Transverse colon (tissue), 4 donors: ENCODE measurements at regions not wholly inside any gene's neighbourhood (a gene's known extent, or its start where the extent isn't known, plus 50 kb on each side); places are given as distances from the start of the nearest gene placed in this dataset.

Experiments
- DNase-seq: peaks from one replicate; pipeline ENCODE4 v3.0.0-alpha.2; 2019
- H3K27ac ChIP-seq, 4 donors: fragments of 200-600 bp; sonication (generic); 2 replicates each; pipeline ENCODE4 v1.5.1; 2016 to 2018; ENCODE audit warnings: inconsistent platforms in 4 of 4
- H3K27me3 ChIP-seq: fragments of 200-600 bp; sonication (generic); 2 replicates; pipeline ENCODE4 v1.5.1; 2017; ENCODE audit warnings: inconsistent platforms
- H3K36me3 ChIP-seq, 4 donors: fragments of 200-600 bp; sonication (generic); 2 replicates each; pipeline ENCODE4 v1.5.1; 2017 to 2019; ENCODE audit warnings: inconsistent platforms in 4 of 4
- H3K4me1 ChIP-seq, 4 donors: fragments of 200-600 bp; sonication (generic); 2 replicates each; pipeline ENCODE4 v1.5.1; 2017 to 2020; ENCODE audit warnings: inconsistent platforms in 4 of 4
- H3K4me3 ChIP-seq, 4 donors: fragments of 200-600 bp; sonication (generic); 1 replicate in 1 of 4; 2 replicates in 3 of 4; pipeline versions ENCODE4 v1.5.1 to v1.6.1; 2017 to 2019; ENCODE audit warnings: inconsistent platforms in 4 of 4
- H3K9me3 ChIP-seq, 2 donors: fragments of 200-600 bp; sonication (generic); 2 replicates each; pipeline ENCODE4 v1.5.1; 2017 to 2019; ENCODE audit warnings: inconsistent platforms in 2 of 2
- EP300 ChIP-seq: sonication (generic); formaldehyde crosslinking; IDR thresholded peaks from one replicate; pipeline ENCODE4 v1.6.1; 2017; ENCODE audit warnings: antibody characterized with exemption, low read depth
- POLR2A ChIP-seq: fragments of 450-650 bp; IDR thresholded peaks from one replicate; pipeline ENCODE4 v1.6.1; 2016; ENCODE audit warnings: antibody characterized with exemption, mild to moderate bottlenecking, moderate library complexity
- POLR2AphosphoS5 ChIP-seq, 3 donors: sonication (generic); formaldehyde crosslinking; IDR thresholded peaks; one replicate each; pipeline ENCODE4 v1.6.1; 2016; ENCODE audit warnings: antibody characterized with exemption in 3 of 3
- whole genome bisulfite sequencing, 2 donors: methylation state at CpG; one replicate each; pipeline ENCODE4 v1.1.5; 2018; ENCODE audit warnings: low coverage in 1 of 2; 5-methylcytosine and 5-hydroxymethylcytosine counted together
- in situ Hi-C, 4 donors: fragments of 200-750 bp; cut with MboI; loops; one replicate each; pipeline versions ENCODE4 v1.15.0 to v1.15.1; 2017; ENCODE audit warnings: low sequenced_read_pairs in 3 of 4, low pct_ligation_motif_present in 1 of 4, low pct_unique_long_range_greater_than_20kb in 1 of 4
- intact Hi-C: fragments of 100-400 bp; cut with DNase I; formaldehyde crosslinking; loops from one replicate; pipeline ENCODE4 v1.15.1; 2023; ENCODE audit warnings: low total_unique reads
- TF ChIP-seq, protein P1 (sequence below), 5 experiments: fragments of 200-600 bp in 3 of 5; fragments of 450-650 bp in 2 of 5; sonication (generic) in 3 of 5; IDR thresholded peaks; 1 replicate in 2 of 5; 2 replicates in 3 of 5; pipeline ENCODE4 v1.5.1; 2016 to 2017; ENCODE audit warnings: antibody characterized with exemption in 5 of 5, inconsistent platforms in 3 of 5, mild to moderate bottlenecking in 2 of 5, moderate library complexity in 1 of 5

DNA sequence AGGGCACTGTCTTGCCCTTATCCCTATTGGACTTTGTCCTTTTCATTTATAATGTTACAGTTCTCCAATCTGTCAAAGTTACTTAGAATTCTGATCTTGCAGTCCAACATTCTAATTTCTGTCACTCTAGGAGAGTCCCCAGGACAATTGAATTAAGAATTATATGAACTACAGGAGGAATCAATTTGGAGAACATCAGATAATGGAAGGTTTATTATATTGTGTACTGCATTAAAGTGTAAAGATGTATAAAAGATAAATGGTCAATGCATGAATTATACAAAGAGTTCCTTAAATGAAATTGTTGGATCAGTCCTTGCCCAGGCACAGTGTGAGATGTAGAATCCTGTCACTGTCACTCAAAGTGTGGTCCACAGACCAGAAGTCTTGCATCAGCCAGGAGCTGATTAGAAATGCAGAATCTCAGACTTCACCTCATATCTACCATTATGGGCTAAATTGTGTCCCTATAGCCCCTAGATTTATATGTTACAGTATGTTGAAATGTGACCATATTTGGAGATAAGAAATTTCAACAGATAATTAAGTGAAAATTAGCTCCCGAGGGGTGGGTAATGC is 145.5 kb downstream of the BTBD3 start:
- 84 to 100% methylated on average over 1 of the region's 1 CpG for WGBS, 2 donors
- in situ Hi-C loops: no loop called here

DNA sequence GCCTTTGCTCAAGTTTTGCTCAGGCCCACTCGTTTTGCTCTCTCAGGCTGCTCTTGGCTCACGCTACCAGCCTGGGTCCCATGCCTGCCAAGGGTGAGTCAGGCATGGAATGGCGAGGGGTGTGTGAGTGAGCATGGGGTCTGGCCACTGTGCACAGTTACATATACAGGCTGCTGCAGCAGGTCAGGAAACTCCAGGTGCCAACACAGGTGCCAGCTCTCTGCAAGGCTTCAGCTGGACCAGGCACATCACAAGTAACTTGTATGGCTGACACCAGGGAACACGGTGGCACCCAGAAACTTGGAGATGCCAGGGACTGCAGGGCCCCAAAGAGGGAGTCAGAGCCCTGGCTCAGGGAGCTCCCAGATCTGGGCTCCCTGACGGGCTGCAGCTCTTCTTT is 146.8 kb downstream of the BTBD3 start:
- H3K36me3 ChIP-seq: no peaks in the 10 kb centered on the region
- no peak for DNase-seq
- no peak overlapping the region for H3K27ac ChIP-seq
- in situ Hi-C loops (no loop called here), intact Hi-C loops (no loop called here)
- H3K4me3 ChIP-seq: no peak overlapping the region
- H3K9me3 ChIP-seq: peaks cover 0 to 4% of the 10 kb centered on the region in 2 donors
- TF ChIP-seq POLR2AphosphoS5 (IDR thresholded peaks at IDR 0.05): no peak
- no peak for TF ChIP-seq POLR2A
- TF ChIP-seq, protein P1, sequence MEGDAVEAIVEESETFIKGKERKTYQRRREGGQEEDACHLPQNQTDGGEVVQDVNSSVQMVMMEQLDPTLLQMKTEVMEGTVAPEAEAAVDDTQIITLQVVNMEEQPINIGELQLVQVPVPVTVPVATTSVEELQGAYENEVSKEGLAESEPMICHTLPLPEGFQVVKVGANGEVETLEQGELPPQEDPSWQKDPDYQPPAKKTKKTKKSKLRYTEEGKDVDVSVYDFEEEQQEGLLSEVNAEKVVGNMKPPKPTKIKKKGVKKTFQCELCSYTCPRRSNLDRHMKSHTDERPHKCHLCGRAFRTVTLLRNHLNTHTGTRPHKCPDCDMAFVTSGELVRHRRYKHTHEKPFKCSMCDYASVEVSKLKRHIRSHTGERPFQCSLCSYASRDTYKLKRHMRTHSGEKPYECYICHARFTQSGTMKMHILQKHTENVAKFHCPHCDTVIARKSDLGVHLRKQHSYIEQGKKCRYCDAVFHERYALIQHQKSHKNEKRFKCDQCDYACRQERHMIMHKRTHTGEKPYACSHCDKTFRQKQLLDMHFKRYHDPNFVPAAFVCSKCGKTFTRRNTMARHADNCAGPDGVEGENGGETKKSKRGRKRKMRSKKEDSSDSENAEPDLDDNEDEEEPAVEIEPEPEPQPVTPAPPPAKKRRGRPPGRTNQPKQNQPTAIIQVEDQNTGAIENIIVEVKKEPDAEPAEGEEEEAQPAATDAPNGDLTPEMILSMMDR (IDR thresholded peaks at IDR 0.05): no peak
- no peak for TF ChIP-seq EP300
- 93% methylated on average over 5 of the region's 5 CpGs; no CpG with 5 or more reads in 1 of the 2 donors for WGBS, 2 donors
- H3K27me3 ChIP-seq: no peaks in the 10 kb centered on the region
- no peaks in the 10 kb centered on the region for H3K4me1 ChIP-seq

More for the DNA sequence above, 145.5 kb downstream of the BTBD3 start:
- H3K9me3 ChIP-seq: peaks cover 0 to 4% of the 10 kb centered on the region in 2 donors
- H3K27me3 ChIP-seq: no peaks in the 10 kb centered on the region
- H3K4me3 ChIP-seq: no peak overlapping the region
- H3K36me3 ChIP-seq: no peaks in the 10 kb centered on the region
- no peak for DNase-seq
- H3K4me1 ChIP-seq: no peaks in the 10 kb centered on the region
- TF ChIP-seq, protein P1 (IDR thresholded peaks at IDR 0.05): no peak
- no peak for TF ChIP-seq POLR2A
- no peak for TF ChIP-seq POLR2AphosphoS5 (IDR thresholded peaks at IDR 0.05)
- TF ChIP-seq EP300: no peak
- H3K27ac ChIP-seq: no peak overlapping the region
- intact Hi-C loops: no loop called here

DNA sequence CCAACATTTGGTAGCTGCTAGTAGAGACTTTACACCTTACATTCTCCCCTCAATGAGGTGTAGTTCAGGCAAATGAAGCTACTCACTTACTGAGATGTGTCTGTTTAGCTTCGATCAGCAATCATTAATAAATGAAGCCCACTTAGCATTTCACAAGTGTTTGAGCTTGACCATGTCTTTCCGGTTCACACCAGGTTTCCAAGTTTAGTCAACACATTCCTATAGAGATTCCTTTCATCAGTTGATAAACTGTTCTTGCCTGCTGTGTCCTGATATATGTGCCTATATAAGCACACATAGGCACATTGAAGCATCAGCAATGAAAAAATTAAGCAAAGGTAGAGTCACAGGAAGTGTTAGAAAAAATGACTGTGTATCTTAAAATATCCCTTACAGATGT is 150.0 kb downstream of the BTBD3 start:
- peaks cover 0 to 4% of the 10 kb centered on the region in 2 donors for H3K9me3 ChIP-seq
- intact Hi-C loops: no loop called here
- TF ChIP-seq, protein P1 (IDR thresholded peaks at IDR 0.05): no peak
- no peak for TF ChIP-seq POLR2AphosphoS5 (IDR thresholded peaks at IDR 0.05)
- no peak for TF ChIP-seq POLR2A
- TF ChIP-seq EP300: no peak
- H3K27me3 ChIP-seq: no peaks in the 10 kb centered on the region
- DNase-seq: no peak
- in situ Hi-C loops: no loop called here
- no peaks in the 10 kb centered on the region for H3K4me1 ChIP-seq
- no peaks in the 10 kb centered on the region for H3K36me3 ChIP-seq
- no peak overlapping the region for H3K27ac ChIP-seq
- 50 to 81% methylated on average over 2 of the region's 2 CpGs for WGBS, 2 donors
- H3K4me3 ChIP-seq: no peak overlapping the region

DNA sequence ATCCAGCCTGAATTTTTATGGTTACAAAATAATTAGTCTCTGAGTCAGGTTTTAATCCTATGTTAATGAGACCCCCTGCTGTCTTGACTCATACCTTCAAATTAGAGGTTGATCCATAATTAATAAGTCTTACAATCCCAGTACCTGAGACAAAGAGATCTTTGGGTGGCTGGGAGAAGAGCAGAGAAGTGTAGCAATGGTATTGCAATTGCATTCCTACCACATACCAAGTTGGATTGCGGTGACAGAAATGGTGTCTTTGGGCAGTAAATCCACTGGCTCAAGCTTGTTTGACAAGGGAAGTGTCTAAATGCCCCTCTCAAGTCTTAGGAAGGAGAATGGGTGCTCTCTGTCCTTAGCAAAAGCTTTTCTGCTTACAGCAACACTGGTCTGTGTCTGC is 150.4 kb downstream of the BTBD3 start:
- H3K27me3 ChIP-seq: no peaks in the 10 kb centered on the region
- no peak overlapping the region for H3K27ac ChIP-seq
- H3K4me1 ChIP-seq: no peaks in the 10 kb centered on the region
- peaks cover 0 to 4% of the 10 kb centered on the region in 2 donors for H3K9me3 ChIP-seq
- H3K36me3 ChIP-seq: no peaks in the 10 kb centered on the region
- in situ Hi-C loops (no loop called here), intact Hi-C loops (no loop called here)
- TF ChIP-seq EP300: no peak
- no peak for TF ChIP-seq POLR2AphosphoS5 (IDR thresholded peaks at IDR 0.05)
- no peak for TF ChIP-seq POLR2A
- TF ChIP-seq, protein P1 (IDR thresholded peaks at IDR 0.05): no peak
- DNase-seq: no peak
- WGBS, 2 donors: 73% methylated on average over 1 of the region's 1 CpG; no CpG with 5 or more reads in 1 of the 2 donors
- no peak overlapping the region for H3K4me3 ChIP-seq
